Upper lobe of left lung (tissue), 4 donors: ENCODE measurements at regions not wholly inside any gene's neighbourhood (a gene's known extent, or its start where the extent isn't known, plus 50 kb on each side); places are given as distances from the start of the nearest gene placed in this dataset.

Experiments
- CTCF ChIP-seq, 6 experiments: fragments of 450-650 bp in 4 of 6; fragments of 200-600 bp in 2 of 6; sonication (generic) in 2 of 6; IDR thresholded peaks; one replicate each; pipeline ENCODE4 v1.5.1; 2016 to 2019; ENCODE audit warnings: antibody characterized with exemption in 6 of 6
- EP300 ChIP-seq, 4 donors: sonication (generic); formaldehyde crosslinking; IDR thresholded peaks; one replicate each; pipeline ENCODE4 v1.5.1; 2017; ENCODE audit warnings: antibody characterized with exemption in 4 of 4, control low read depth in 2 of 4
- POLR2AphosphoS5 ChIP-seq, 2 donors: sonication (generic); formaldehyde crosslinking; IDR thresholded peaks; one replicate each; pipeline ENCODE4 v1.5.1; 2017; ENCODE audit warnings: antibody characterized with exemption in 2 of 2

DNA sequence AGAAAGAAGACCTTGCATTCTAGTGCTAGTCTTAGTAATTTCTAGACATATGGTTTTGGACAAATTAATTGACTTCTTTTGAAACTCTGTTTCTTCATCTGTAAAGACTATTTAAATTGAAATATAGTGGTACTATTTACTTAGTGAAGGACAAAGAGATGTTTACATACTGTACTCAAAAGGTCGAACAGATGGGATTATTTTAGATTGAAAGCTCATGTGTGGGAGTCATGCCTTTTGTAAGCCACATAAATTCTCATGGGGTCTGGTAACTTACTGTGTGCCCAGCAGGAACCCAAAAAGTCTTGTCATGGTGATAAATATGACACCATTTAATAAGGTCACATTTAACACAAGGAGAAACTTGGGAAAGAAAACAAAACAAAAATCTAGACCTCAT lies 368.2 kb upstream of the CITED2 start:
- TF ChIP-seq CTCF (IDR thresholded peaks at IDR 0.05) (no peak), POLR2AphosphoS5 (IDR thresholded peaks at IDR 0.05) (no peak), EP300 (IDR thresholded peaks at IDR 0.05) (no peak)
